Right renal pelvis (tissue), 4 donors: ENCODE measurements at regions not wholly inside any gene's neighbourhood (a gene's known extent, or its start where the extent isn't known, plus 50 kb on each side); places are given as distances from the start of the nearest gene placed in this dataset.

ENCODE experiments used
- DNase-seq, 4 donors: peaks; one replicate each; pipeline ENCODE4 v3.0.0-alpha.2; 2013; ENCODE audit warnings: low read depth in 4 of 4, low spot score in 3 of 4, missing footprints in 1 of 4

- no peak for DNase-seq
Observed at GRCh38 chr6:51352506-51353029, 533.9 kb downstream of the TFAP2B start.

GRCh38 chr6:51360287-51360686 is 541.6 kb downstream of the TFAP2B start:
- DNase-seq = no peak

GRCh38 chr6:51365566-51365965 is 546.9 kb downstream of the TFAP2B start:
- DNase-seq = no peak

GRCh38 chr6:51369485-51369884 is 550.8 kb downstream of the TFAP2B start:
- no peak for DNase-seq

GRCh38 chr6:51382847-51383246 is 564.2 kb downstream of the TFAP2B start:
- no peak for DNase-seq

GRCh38 chr6:51384736-51385135 is 566.1 kb downstream of the TFAP2B start:
- no peak for DNase-seq

- no peak for DNase-seq
Observed at GRCh38 chr6:51386347-51386836, 567.7 kb downstream of the TFAP2B start.

- DNase-seq = no peak
Observed at GRCh38 chr6:51387907-51388306, 569.2 kb downstream of the TFAP2B start.

- DNase-seq = no peak
Observed at GRCh38 chr6:51394061-51394460, 575.4 kb downstream of the TFAP2B start.

GRCh38 chr6:51396583-51396982 is 577.9 kb downstream of the TFAP2B start:
- no peak for DNase-seq

GRCh38 chr6:51398064-51398705 is 579.5 kb downstream of the TFAP2B start:
- DNase-seq = no peak

GRCh38 chr6:51398793-51399192 is 580.1 kb downstream of the TFAP2B start:
- DNase-seq = no peak

- DNase-seq = no peak
Observed at GRCh38 chr6:51410453-51410852, 591.8 kb downstream of the TFAP2B start.

- no peak for DNase-seq
Observed at GRCh38 chr6:51411496-51412125, 592.9 kb downstream of the TFAP2B start.

GRCh38 chr6:51414361-51414760 is 595.7 kb downstream of the TFAP2B start:
- DNase-seq = no peak

GRCh38 chr6:51415501-51415900 is 596.8 kb downstream of the TFAP2B start:
- DNase-seq = no peak

- DNase-seq = no peak
Observed at GRCh38 chr6:51429017-51429712, 610.5 kb downstream of the TFAP2B start.

GRCh38 chr6:51430589-51430988 is 611.9 kb downstream of the TFAP2B start:
- no peak for DNase-seq

GRCh38 chr6:51432481-51432880 is 613.8 kb downstream of the TFAP2B start:
- DNase-seq = no peak

GRCh38 chr6:51450248-51450957 is 631.7 kb downstream of the TFAP2B start:
- no peak for DNase-seq

GRCh38 chr6:51450958-51451357 is 632.3 kb downstream of the TFAP2B start:
- DNase-seq = no peak
